ENCODE measurements at regions not wholly inside any gene's neighbourhood (a gene's known extent, or its start where the extent isn't known, plus 50 kb on each side); places are given as distances from the start of the nearest gene placed in this dataset.

DNA sequence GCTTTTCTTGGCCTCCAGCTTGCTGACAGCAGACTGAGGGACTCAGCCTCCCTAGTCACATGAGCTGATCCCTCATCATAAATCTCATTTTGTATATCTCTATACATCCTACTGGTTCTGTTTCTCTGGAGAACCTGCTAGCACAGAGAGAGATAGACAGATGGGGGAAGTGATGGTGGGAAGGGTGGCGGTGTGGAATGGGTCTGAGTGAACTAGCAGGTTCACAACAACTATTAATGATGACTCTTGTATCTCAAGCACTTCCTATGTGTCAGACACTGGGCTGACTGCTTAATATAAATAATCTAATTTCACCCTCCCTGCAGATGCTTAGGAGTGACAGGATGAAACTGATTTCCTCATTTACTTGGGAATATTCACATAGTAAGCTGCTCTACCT, 106.9 kb upstream of the TLE3 start:
- TF ChIP-seq, protein P1, sequence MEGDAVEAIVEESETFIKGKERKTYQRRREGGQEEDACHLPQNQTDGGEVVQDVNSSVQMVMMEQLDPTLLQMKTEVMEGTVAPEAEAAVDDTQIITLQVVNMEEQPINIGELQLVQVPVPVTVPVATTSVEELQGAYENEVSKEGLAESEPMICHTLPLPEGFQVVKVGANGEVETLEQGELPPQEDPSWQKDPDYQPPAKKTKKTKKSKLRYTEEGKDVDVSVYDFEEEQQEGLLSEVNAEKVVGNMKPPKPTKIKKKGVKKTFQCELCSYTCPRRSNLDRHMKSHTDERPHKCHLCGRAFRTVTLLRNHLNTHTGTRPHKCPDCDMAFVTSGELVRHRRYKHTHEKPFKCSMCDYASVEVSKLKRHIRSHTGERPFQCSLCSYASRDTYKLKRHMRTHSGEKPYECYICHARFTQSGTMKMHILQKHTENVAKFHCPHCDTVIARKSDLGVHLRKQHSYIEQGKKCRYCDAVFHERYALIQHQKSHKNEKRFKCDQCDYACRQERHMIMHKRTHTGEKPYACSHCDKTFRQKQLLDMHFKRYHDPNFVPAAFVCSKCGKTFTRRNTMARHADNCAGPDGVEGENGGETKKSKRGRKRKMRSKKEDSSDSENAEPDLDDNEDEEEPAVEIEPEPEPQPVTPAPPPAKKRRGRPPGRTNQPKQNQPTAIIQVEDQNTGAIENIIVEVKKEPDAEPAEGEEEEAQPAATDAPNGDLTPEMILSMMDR (IDR thresholded peaks at IDR 0.05): no peak
- TF ChIP-seq POLR2A (IDR thresholded peaks at IDR 0.05): no peak
